GM19193 (cell line): ENCODE measurements at regions not wholly inside any gene's neighbourhood (a gene's known extent, or its start where the extent isn't known, plus 50 kb on each side); places are given as distances from the start of the nearest gene placed in this dataset.

Experiments used
- POLR2A ChIP-seq: IDR thresholded peaks from 4 replicates; pipeline ENCODE4 v1.6.1; 2011; ENCODE audit not compliant: insufficient read depth, insufficient read length; ENCODE audit errors: extremely low read depth

- no peak for TF ChIP-seq POLR2A
These were observed 95.2 kb upstream of the FOXF1 start for GRCh38 chr16:86414991-86415740.

DNA sequence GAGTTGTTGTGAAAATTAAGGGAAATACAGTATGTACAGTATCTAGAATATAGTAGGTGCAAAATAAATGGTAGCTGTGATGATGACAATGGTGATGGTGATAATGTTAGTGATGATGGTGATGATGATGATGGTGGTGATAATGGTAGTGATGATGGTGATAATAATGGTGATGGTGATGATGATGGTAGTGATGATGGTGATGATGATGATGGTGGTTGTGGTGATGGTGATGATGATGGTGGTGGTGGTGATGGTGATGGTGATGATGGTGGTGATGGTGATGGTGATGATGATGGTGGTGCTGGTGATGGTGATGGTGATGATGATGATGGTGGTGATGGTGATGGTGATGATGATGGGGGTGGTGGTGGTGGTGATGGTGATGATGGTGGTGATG is 91.3 kb upstream of the FOXF1 start:
- TF ChIP-seq POLR2A = no peak

- TF ChIP-seq POLR2A = no peak
These were observed 90.8 kb upstream of the FOXF1 start for GRCh38 chr16:86419518-86419917.

- TF ChIP-seq POLR2A = no peak
These were observed 88.3 kb upstream of the FOXF1 start for GRCh38 chr16:86421995-86422394.

- TF ChIP-seq POLR2A = no peak
These were observed 85.9 kb upstream of the FOXF1 start for GRCh38 chr16:86424398-86424797.

GRCh38 chr16:86424985-86425384 is 85.3 kb upstream of the FOXF1 start:
- no peak for TF ChIP-seq POLR2A

DNA sequence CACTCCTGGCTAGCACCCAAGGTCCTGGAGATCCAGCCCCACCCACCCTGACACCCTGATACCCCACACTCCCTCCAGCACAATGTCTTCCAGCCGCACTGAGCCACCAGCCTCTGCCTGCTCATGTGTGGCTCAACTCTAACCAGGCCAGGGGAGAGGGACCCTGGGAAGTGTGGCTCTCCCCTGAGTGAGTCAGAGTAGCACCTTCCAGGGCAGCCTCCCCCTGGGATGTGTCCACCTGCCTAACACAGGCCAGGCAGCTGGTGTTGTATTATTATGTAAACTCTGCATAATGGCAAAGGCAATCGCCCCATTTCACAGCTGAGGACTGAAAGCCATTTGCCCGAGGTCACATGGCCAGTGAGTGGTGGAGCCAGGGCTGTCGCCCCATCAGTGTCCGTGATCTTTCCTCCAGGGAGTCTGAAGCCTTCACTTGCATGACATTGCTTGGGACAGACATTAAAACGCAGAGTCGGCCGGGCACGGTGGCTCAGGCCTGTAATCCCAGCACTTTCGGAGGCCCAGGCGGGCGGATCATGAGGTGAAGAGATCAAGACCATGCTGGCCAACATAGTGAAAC is 84.2 kb upstream of the FOXF1 start:
- no peak for TF ChIP-seq POLR2A

DNA sequence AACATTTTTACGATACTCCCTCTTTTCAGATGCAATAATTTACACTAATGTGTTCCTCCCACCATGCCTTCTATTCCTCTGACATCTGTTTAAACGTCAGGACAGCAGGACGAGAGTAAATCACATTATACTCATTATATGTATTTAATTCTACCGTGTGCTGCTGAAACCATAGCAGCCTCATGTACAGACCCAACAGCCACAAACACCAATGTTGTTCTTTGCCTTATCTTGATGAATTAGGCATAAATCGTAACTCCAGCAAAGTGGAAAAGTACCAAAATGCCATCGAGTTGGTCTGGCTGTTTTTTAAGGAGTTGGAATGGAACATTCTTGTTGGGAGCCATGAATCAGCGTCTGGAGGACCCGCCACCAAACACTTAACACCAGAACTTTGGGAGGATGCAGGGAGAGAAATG is 82.9 kb upstream of the FOXF1 start:
- no peak for TF ChIP-seq POLR2A

DNA sequence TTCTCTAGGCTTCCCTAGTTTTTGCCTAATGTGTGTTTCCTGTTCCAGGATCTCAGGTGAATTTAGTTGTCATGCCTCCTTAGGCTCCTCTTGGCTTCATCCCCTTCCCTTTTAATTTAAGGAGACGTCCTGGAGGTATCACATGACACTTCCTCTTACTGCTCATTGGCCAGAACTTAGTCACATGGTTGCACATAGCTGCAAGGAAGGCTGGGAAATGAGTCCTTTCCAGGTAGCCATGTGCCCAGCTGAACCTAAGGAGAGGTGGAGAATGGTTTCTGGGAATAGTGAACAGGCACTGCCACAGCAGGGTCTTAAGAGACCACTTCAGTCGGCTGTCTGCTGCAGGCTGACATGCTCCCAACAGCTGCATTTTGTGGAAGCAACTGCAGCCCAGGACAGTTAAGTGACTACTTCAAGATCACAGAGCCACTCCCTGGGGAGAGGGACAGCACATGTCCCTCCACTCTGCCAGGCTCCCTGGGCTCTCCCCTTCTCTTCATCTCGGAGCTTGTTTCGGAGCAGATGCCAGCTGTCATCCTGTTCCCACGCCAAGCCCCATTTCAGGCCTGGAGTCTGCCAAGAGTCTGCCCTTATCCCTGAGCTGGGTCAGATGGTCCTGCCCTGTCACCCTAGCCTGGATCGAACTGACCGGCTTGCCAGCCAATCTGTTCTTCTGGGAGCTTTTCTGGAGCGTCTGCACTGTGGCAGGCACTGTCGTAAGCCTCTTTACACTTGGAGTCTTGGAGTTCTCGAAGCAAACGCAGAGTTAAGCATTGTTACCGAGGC is 81.4 kb upstream of the FOXF1 start:
- no peak for TF ChIP-seq POLR2A

- TF ChIP-seq POLR2A = no peak
These were observed 80.7 kb upstream of the FOXF1 start for GRCh38 chr16:86429663-86430062.

GRCh38 chr16:86430814-86431213 is 79.5 kb upstream of the FOXF1 start:
- no peak for TF ChIP-seq POLR2A

DNA sequence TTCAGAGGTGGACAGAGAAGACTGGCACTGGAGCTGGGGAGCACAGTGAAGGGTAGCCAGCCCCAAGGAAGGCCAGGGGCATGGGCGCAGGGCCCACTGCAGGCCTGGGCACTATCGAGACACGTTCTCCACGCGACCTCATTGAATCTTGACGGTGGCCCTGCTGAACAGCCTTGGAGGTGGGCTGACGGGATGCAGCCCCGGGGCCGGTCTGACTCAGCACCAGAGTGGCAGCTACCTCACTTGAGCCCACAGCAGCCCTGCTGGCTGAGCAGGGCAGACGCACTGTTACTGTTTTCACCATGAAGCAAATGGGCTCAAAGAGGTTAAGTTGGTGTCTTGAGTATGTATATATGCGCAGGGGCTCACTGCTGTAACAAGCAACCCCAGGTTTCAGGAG is 78.8 kb upstream of the FOXF1 start:
- TF ChIP-seq POLR2A = no peak

DNA sequence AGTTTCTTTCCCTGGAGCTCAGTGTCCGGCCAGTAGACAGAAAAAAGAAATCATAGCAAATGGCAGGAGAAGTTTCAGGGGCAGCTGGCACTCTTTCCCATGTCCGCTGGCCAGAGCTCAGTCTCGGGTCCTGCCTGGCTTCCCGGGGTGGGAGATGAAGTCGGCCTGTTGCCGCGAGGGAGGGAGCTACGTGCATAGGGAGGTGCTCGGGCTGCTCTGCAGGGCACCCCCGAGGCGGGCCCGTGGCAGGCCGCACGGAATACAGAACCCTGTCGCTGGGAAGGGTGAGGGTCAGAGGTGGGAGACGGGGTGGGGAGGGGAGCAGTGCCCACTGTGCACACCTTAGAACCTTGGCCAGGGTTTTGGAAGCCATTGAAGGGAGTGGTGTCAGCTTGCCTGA is 78.3 kb upstream of the FOXF1 start:
- no peak for TF ChIP-seq POLR2A

- TF ChIP-seq POLR2A = no peak
These were observed 77.6 kb upstream of the FOXF1 start for GRCh38 chr16:86432691-86433090.

DNA sequence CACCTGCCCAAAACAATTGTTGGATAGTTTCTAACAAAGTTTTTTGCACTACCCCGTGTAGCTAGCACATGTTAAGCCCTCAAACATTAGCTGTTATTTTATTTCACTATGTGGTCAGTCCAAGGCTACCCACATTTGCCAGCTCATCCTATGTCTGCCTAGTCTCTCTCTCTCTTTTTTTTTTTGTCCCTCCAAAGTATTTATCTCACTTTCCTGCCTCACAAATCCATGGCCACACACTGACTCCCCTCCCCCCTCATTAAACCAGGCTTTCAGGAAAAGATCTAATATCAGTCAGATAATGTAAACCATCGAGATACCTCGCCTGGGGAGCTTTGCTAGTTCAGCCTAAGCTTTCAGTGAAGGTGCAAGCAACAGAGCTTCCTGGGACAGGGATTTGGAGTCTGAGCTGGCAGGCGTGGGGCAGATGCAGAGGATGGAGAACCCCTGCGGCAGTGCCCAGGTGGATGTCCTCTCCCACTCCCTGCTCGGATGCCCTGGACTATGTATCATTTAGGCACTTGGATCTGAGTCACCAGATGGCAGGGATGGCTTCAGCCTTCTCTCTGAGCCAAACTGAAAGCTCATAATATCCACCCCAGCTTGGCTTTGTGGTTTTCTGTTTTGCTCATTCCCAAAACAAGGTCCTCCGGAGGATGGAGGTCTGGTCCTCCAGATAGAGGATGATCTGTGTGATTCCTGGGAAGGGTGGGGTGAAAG is 73.7 kb upstream of the FOXF1 start:
- no peak for TF ChIP-seq POLR2A

DNA sequence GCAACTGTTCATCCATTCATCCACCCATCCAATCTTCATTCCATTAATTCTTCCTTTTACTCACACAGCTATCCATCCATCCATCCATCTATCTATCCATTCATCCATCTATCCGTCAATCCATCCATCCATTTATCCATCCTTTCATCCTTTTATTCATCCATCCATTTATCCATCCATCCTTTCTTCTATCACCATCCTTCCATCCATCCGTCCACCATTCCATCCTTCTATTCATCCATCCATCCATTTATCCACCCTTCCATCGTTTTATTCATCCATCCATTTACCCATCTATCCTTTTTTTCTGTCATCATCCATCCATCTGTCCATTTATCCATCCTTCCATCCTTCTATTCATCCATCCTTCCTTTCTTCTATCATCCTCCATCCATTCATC is 73.0 kb upstream of the FOXF1 start:
- no peak for TF ChIP-seq POLR2A

DNA sequence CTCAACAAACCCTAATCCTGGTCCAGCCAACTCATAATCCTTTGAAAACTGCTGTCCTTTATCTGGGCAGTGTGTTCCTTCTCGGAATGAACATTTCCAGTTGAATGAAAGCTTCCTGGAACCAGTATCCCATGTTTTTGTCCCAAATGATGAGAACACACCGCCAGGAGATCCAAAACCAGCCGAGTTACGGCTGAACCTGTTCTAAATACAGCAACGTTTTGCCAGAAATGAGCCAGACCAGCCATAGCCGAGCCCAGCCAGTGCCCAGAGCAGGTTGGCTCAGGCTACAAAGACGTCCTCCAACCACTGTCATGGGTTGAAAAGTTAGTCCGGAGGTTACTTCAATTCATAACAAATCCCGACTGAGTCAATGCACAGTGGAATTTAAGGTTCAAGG is 67.6 kb upstream of the FOXF1 start:
- no peak for TF ChIP-seq POLR2A
